Neural progenitor cell (in vitro differentiated cells): ENCODE measurements at regions not wholly inside any gene's neighbourhood (a gene's known extent, or its start where the extent isn't known, plus 50 kb on each side); places are given as distances from the start of the nearest gene placed in this dataset.

ENCODE experiments used
- CTCF ChIP-seq: fragments of 200-600 bp; sonication (generic); IDR thresholded peaks from 2 replicates; pipeline ENCODE4 v1.5.1; 2017; ENCODE audit warnings: antibody characterized with exemption, mild to moderate bottlenecking
- EZH2 ChIP-seq: fragments of 200-600 bp; sonication (generic); IDR thresholded peaks from 2 replicates; pipeline ENCODE4 v1.6.1; 2017; ENCODE audit warnings: antibody characterized with exemption, mild to moderate bottlenecking, moderate library complexity
- EZH2phosphoT487 ChIP-seq: fragments of 200-600 bp; sonication (generic); IDR thresholded peaks from 2 replicates; pipeline ENCODE4 v1.6.1; 2017; ENCODE audit warnings: antibody characterized with exemption

GRCh38 chr5:54717870-54718269 is 200.3 kb downstream of the SNX18 start:
- TF ChIP-seq CTCF (no peak), EZH2 (no peak), EZH2phosphoT487 (no peak)
